Jurkat, Clone E6-1 (cell line): ENCODE measurements at regions not wholly inside any gene's neighbourhood (a gene's known extent, or its start where the extent isn't known, plus 50 kb on each side); places are given as distances from the start of the nearest gene placed in this dataset.

Source experiments
- DNase-seq: peaks from one replicate; pipeline ENCODE4 v3.0.0-alpha.2; 2011; ENCODE audit warnings: low read depth, low spot score
- H3K4me3 ChIP-seq: 2 replicates; pipeline ENCODE4 v1.5.1; 2011; ENCODE audit warnings: mild to moderate bottlenecking, low read length, control low read depth, moderate library complexity

GRCh38 chrX:8313844-8314243 lies 142.8 kb upstream of the VCX2 start:
- no peak overlapping the region for H3K4me3 ChIP-seq
- no peak for DNase-seq

DNA sequence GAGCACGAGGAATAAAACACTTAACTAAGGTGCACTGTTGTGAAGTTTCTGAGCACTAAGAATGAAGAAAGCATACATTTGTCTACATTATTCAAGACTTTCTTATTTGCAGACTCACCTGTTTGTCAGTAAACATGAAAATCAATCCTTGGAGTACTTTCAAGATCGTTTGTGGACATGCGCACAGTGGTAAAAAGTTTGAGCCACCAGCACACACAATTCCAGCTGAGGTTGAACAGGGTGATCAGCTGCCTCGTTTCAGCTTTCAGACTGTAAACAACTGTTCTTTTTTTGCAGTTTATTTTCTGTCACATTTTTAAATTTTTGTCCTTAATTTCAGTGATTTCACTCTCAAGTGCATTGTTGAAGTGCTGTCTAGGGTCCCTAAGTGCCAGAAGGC lies 143.8 kb upstream of the VCX2 start:
- DNase-seq = no peak
- no peak overlapping the region for H3K4me3 ChIP-seq

- no peak overlapping the region for H3K4me3 ChIP-seq
- DNase-seq = no peak
These were observed 145.3 kb upstream of the VCX3B start for GRCh38 chrX:8319359-8319758.

DNA sequence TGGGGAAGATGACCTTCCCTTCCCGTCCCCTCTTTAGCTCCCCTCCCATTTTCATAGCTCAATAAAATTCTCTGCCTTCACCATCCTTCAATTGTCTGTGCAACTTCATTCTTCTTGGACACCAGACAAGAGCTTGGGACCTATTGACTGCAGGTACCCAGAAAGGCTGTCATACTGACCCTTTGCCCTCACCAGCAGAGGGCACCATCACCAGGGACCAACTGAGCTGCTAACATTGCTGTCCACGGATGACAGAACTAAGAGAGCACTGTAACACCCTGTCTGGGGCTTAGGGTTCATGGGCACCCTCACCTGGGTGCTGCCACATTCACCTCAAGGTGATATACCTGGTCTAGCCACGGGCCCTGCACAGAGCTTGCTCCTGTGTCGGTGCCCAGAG lies 141.3 kb upstream of the VCX3B start:
- DNase-seq = no peak
- H3K4me3 ChIP-seq = no peak overlapping the region

- no peak overlapping the region for H3K4me3 ChIP-seq
- DNase-seq = no peak
These were observed 122.6 kb upstream of the VCX3B start for GRCh38 chrX:8341814-8342590.

GRCh38 chrX:8345473-8345872 lies 119.2 kb upstream of the VCX3B start:
- DNase-seq = no peak
- no peak overlapping the region for H3K4me3 ChIP-seq

GRCh38 chrX:8346060-8346459 lies 118.6 kb upstream of the VCX3B start:
- no peak for DNase-seq
- no peak overlapping the region for H3K4me3 ChIP-seq

- H3K4me3 ChIP-seq = no peak overlapping the region
- no peak for DNase-seq
These were observed 117.7 kb upstream of the VCX3B start for GRCh38 chrX:8346892-8347291.

GRCh38 chrX:8349816-8350544 lies 114.7 kb upstream of the VCX3B start:
- H3K4me3 ChIP-seq = no peak overlapping the region
- no peak for DNase-seq

- no peak for DNase-seq
- H3K4me3 ChIP-seq = no peak overlapping the region
These were observed 106.3 kb upstream of the VCX3B start for GRCh38 chrX:8358302-8358701.

DNA sequence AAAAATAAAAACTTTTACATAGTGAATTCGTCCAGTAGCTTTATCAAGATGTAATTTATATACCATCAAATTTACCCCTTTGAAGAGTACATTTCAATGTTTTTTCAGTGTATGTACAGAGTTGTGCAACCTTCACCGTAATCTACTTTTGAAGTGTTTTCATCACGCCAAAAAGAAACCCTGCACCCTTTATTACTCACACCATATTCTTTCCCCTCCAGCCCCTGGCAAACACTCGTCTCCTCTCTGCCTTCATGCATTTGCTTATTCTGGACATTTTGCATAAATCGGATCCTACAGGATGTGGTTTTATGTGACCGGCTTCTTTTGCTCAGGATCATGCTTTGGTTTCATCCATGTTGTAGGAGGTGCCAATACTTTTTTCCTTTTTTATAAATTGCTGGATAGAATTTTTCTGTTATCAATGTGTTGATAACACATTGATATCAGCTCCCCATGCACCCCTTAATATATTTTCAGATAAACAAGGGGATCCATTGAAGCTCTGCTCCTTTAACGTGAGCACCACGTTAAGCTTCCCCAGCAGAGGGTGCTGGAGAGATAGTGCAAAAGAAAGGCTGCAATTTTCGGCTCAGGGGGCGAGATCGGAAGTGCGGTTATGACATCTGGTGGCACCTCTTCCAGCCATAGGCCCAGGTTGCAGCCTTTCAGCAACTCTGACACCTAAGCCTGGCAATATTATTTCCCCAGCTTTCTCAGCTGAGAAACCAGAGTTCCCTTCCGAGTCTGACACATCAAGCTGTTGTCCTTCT lies 100.1 kb upstream of the VCX3B start:
- peak; percentile 61 for DNase-seq
- H3K4me3 ChIP-seq = no peak overlapping the region

DNA sequence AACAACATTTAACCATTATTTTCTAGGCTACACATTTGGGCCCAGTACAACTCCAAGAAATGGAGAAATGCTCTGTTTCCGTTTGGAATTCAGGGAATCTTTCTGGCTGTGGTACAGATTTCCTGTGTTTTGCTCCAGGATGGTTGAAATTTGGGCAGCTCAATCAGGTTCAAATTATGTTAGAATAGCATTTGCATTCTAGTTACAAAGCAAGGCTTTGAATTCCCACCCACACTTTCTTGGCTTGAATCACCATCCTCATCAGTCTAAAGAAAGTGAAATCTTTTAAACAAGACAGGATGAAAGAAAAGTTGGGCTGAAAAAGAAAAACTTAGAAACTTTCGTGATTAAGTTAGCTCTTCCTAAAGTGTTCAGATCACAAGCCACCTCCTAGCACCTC lies 98.1 kb upstream of the VCX3B start:
- DNase-seq = no peak

GRCh38 chrX:8374041-8374825 lies 90.4 kb upstream of the VCX3B start:
- DNase-seq = no peak

More for the DNA sequence above, 98.1 kb upstream of the VCX3B start:
- H3K4me3 ChIP-seq = no peak overlapping the region

GRCh38 chrX:8377041-8377440 lies 87.6 kb upstream of the VCX3B start:
- no peak overlapping the region for H3K4me3 ChIP-seq
- DNase-seq = no peak

More at GRCh38 chrX:8374041-8374825, 90.4 kb upstream of the VCX3B start:
- H3K4me3 ChIP-seq = no peak overlapping the region

DNA sequence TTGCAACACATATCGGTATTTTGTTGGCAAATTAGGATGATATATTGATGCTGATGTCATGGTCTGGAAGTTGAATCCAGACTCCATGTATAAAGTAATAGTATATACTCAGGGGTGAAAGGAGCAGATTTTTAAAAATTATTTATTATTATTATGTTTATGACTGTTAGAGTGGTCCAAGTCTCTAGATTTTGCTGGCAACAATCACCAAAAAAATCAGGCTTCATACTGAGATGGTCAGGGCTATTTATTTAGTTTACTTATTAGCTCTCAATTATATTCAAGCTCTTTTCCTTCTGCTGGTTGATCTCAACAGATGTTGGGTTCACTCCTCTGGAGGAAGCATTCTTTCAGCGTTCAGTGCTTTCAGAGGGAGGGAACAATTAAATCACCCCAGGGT lies 73.9 kb upstream of the VCX3B start:
- H3K4me3 ChIP-seq = no peak overlapping the region
- DNase-seq = no peak

DNA sequence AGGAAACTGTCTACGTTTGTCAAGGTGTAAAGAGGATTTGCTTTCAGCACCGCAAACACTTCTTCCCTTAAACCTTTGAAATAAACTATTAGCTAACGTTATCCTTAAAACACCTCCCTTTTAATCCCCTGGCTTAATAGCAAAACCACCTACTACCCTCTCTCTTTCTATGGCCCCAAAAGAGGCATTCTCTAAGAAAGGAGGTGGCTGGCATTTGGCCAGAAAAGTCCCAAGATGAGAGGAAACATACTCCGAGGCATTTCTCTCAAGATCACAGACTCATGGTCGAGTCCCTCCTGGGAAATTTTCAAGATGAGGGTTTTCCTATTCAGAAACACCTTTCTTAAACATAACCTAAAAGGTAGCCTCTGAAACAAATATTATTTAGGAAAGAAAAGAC lies 60.6 kb upstream of the VCX3B start:
- H3K4me3 ChIP-seq = no peak overlapping the region
- no peak for DNase-seq

DNA sequence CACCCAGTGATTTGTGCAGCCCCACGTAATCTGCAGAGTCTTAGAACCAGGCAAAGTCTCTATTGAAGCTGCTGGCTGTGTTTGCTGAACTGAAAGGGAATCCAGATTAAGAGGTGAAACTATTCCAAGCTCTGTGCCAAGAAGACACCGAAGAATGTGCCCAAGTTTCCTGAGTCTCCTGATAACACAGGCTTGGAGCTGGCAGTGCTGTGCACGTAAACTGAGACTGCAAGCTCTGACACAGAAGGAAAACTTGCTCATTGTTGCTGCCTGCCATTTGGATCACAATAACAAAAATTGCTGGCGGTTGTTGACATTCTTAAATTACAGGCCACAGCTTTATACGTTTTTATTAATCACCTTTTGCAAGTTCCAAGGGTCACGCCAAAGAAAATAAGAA lies 60.2 kb upstream of the VCX3B start:
- no peak for DNase-seq
- no peak overlapping the region for H3K4me3 ChIP-seq

DNA sequence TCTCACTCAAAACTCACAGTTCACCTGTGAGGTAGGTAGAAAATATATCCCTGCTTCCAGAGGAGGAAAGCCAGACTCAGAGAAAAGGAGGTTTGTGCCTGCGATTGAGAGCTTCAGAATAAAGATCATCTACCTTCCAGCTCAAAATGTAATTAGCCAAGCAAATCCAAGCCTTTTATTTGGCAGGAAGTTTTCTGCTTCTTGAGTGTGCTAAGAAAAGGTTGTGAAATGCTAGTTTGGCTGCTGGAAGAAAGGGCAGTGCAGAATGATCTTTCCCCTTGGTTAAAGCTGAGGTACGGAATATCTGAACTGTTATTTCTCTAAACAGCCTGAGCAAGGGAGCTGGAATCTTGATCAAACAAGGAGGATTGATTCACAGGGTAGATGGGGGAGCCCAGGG lies 59.7 kb upstream of the VCX3B start:
- H3K4me3 ChIP-seq = no peak overlapping the region
- no peak for DNase-seq

GRCh38 chrX:8405631-8406030 lies 59.0 kb upstream of the VCX3B start:
- DNase-seq = peak; percentile 17
- H3K4me3 ChIP-seq = no peak overlapping the region
